ENCODE measurements at regions not wholly inside any gene's neighbourhood (a gene's known extent, or its start where the extent isn't known, plus 50 kb on each side); places are given as distances from the start of the nearest gene placed in this dataset.
"Not testable (repeated sequence)": the region's sequence is repeated elsewhere in the genome, so short reads cannot be mapped to it uniquely, and the experiment has no call there.

GRCh38 chr5:99543841-99544240 lies 615.0 kb upstream of the CHD1 start:
- DNase-seq: no peak

- not testable (repeated sequence) for DNase-seq
Observed at GRCh38 chr5:99534241-99534640, 605.4 kb upstream of the CHD1 start.

GRCh38 chr5:99521666-99522065 lies 592.9 kb upstream of the CHD1 start:
- DNase-seq: not testable (repeated sequence)

- DNase-seq: not testable (repeated sequence)
Observed at GRCh38 chr5:99515864-99516490, 587.2 kb upstream of the CHD1 start.

- DNase-seq: not testable (repeated sequence)
Observed at GRCh38 chr5:99510237-99510866, 581.5 kb upstream of the CHD1 start.

- DNase-seq: not testable (repeated sequence)
Observed at GRCh38 chr5:99509064-99509463, 580.3 kb upstream of the CHD1 start.

GRCh38 chr5:99495456-99495855 lies 566.6 kb upstream of the CHD1 start:
- DNase-seq: not testable (repeated sequence)

- DNase-seq: not testable (repeated sequence)
Observed at GRCh38 chr5:99478450-99478849, 549.6 kb upstream of the CHD1 start.

- DNase-seq: not testable (repeated sequence)
Observed at GRCh38 chr5:99473328-99473727, 544.5 kb upstream of the CHD1 start.

- DNase-seq: not testable (repeated sequence)
Observed at GRCh38 chr5:99471726-99472125, 542.9 kb upstream of the CHD1 start.

GRCh38 chr5:99471178-99471577 lies 542.4 kb upstream of the CHD1 start:
- not testable (repeated sequence) for DNase-seq

- DNase-seq: not testable (repeated sequence)
Observed at GRCh38 chr5:99470636-99471035, 541.8 kb upstream of the CHD1 start.

- no peak for DNase-seq
Observed at GRCh38 chr5:99460701-99461100, 531.9 kb upstream of the CHD1 start.

- DNase-seq: no peak
Observed at GRCh38 chr5:99453196-99453595, 524.4 kb upstream of the CHD1 start.

GRCh38 chr5:99449786-99450185 lies 521.0 kb upstream of the CHD1 start:
- DNase-seq: no peak

GRCh38 chr5:99445805-99446204 lies 517.0 kb upstream of the CHD1 start:
- DNase-seq: no peak

GRCh38 chr5:99441235-99441634 lies 512.4 kb upstream of the CHD1 start:
- DNase-seq: no peak

- no peak for DNase-seq
Observed at GRCh38 chr5:99438619-99439018, 509.8 kb upstream of the CHD1 start.

GRCh38 chr5:99437986-99438385 lies 509.2 kb upstream of the CHD1 start:
- DNase-seq: no peak

GRCh38 chr5:99423396-99423795 lies 494.6 kb upstream of the CHD1 start:
- not testable (repeated sequence) for DNase-seq

- DNase-seq: not testable (repeated sequence)
Observed at GRCh38 chr5:99418640-99419039, 489.8 kb upstream of the CHD1 start.

- DNase-seq: not testable (repeated sequence)
Observed at GRCh38 chr5:99410386-99410785, 481.6 kb upstream of the CHD1 start.

- not testable (repeated sequence) for DNase-seq
Observed at GRCh38 chr5:99404764-99405302, 476.0 kb upstream of the CHD1 start.

- DNase-seq: not testable (repeated sequence)
Observed at GRCh38 chr5:99400571-99400970, 471.8 kb upstream of the CHD1 start.

Measured in KG1 (cell line).